OCI-LY7 (cell line): ENCODE measurements at regions not wholly inside any gene's neighbourhood (a gene's known extent, or its start where the extent isn't known, plus 50 kb on each side); places are given as distances from the start of the nearest gene placed in this dataset.

Source experiments
- BruUV-seq: library from RNA; stranded (reverse); fragments of 400-500 nt; replicated peaks from 2 replicates; lab custom pipeline; 2021; lab: Mats Ljungman, UMichigan
- CTCF ChIA-PET: fragments of 300-600 bp; sonication (Branson Sonifier 250); formaldehyde crosslinking; loops from one replicate; lab custom pipeline; 2022; ENCODE audit warnings: antibody characterized with exemption; ENCODE audit not compliant: unreplicated experiment; lab: Charles Lee
- POLR2A ChIA-PET: fragments of 300-600 bp; sonication (Branson Sonifier 250); formaldehyde crosslinking; loops from one replicate; lab custom pipeline; 2022; ENCODE audit warnings: antibody characterized with exemption; lab: Charles Lee
- DNase-seq: peaks from one replicate; pipeline ENCODE4 v3.0.0-alpha.2; 2015; ENCODE audit warnings: low spot score
- H2AFZ ChIP-seq: fragments of 200-600 bp; sonication (generic), shearing (Covaris generic); 2 replicates; pipeline ENCODE4 v1.6.1; 2014; ENCODE audit warnings: mild to moderate bottlenecking, antibody characterized with exemption, low read length, moderate library complexity
- H3K27ac ChIP-seq: fragments of 200-600 bp; sonication (generic); 2 replicates; pipeline ENCODE4 v1.5.1; 2014; ENCODE audit warnings: mixed run types, low read depth, mild to moderate bottlenecking, moderate library complexity, low read length, inconsistent platforms; ENCODE audit not compliant: poor library complexity, severe bottlenecking
- H3K36me3 ChIP-seq: fragments of 200-600 bp; sonication (generic); 2 replicates; pipeline ENCODE4 v1.6.1; 2014; ENCODE audit warnings: mild to moderate bottlenecking, antibody characterized with exemption, low read length, moderate library complexity, mixed read lengths; ENCODE audit not compliant: insufficient read depth
- H3K4me1 ChIP-seq: fragments of 200-600 bp; sonication (generic); 2 replicates; pipeline ENCODE4 v1.5.1; 2014; ENCODE audit warnings: mild to moderate bottlenecking, low read length; ENCODE audit not compliant: insufficient read depth, poor library complexity, severe bottlenecking
- H3K4me2 ChIP-seq: fragments of 200-600 bp; sonication (generic); 2 replicates; pipeline ENCODE4 v1.6.1; 2014; ENCODE audit warnings: mild to moderate bottlenecking, low read length
- H3K4me3 ChIP-seq: fragments of 200-600 bp; sonication (generic); 2 replicates; pipeline ENCODE4 v1.5.1; 2014; ENCODE audit warnings: mild to moderate bottlenecking, low read depth, low read length; ENCODE audit not compliant: poor library complexity, severe bottlenecking
- H3K79me2 ChIP-seq: fragments of 200-600 bp; sonication (generic); 2 replicates; pipeline ENCODE4 v1.6.1; 2016; ENCODE audit warnings: low read depth, mild to moderate bottlenecking, low read length, moderate library complexity, mixed read lengths; ENCODE audit not compliant: insufficient read depth
- H3K9me2 ChIP-seq: fragments of 200-600 bp; sonication (generic); 2 replicates; pipeline ENCODE4 v1.6.1; 2016; ENCODE audit warnings: mild to moderate bottlenecking, low read length, mixed read lengths; ENCODE audit not compliant: insufficient read depth
- H3K9me3 ChIP-seq: fragments of 200-600 bp; sonication (generic); 2 replicates; pipeline ENCODE4 v1.6.1; 2014; ENCODE audit warnings: mild to moderate bottlenecking, mixed run types, low read length, mixed read lengths
- H4K20me1 ChIP-seq: fragments of 200-600 bp; sonication (generic); 2 replicates; pipeline ENCODE4 v1.6.1; 2014; ENCODE audit warnings: mild to moderate bottlenecking, antibody characterized with exemption, low read length, moderate library complexity, mixed read lengths; ENCODE audit not compliant: insufficient read depth
- CTCF ChIP-seq: fragments of 200-600 bp; sonication (generic); conservative IDR thresholded peaks from 2 replicates; pipeline ENCODE4 v1.5.1; 2014; ENCODE audit warnings: mild to moderate bottlenecking, antibody characterized with exemption, low read length, moderate library complexity, mixed read lengths
- EZH2phosphoT487 ChIP-seq: fragments of 200-600 bp; sonication (generic); IDR thresholded peaks from 2 replicates; pipeline ENCODE4 v1.6.1; 2018; ENCODE audit warnings: low read depth, borderline replicate concordance, mild to moderate bottlenecking, mixed run types, antibody characterized with exemption, low read length, moderate library complexity, mixed read lengths
- intact Hi-C: fragments of 100-400 bp; cut with micrococcal nuclease; formaldehyde crosslinking; loops from one replicate; pipeline ENCODE4 v1.10.0; 2022; ENCODE audit not compliant: unreplicated experiment

GRCh38 chr2:239721991-239722759, 303.0 kb downstream of the NDUFA10 start:
- intact Hi-C loops: no loop called here

DNA sequence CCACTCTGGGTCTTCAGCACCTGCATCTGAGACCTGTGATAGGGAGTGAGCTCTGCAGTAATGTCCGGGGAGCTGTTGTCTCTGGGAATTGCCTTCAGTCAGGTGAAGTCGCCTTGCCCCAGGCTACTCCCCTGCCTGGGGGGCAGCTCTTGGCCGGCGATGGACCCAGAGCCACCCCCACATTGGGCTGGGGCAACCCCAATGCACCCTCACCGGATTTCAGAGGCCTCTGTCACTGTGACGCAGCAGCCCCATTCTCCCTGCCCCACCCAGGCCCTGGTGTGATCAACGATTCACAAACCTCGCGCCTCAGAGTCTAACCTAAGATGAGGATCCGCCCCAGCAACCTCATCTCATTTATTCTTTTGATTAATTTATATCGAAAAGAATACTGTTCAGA, 303.6 kb downstream of the NDUFA10 start:
- no peaks in the 10 kb centered on the region for H3K4me1 ChIP-seq
- no peak overlapping the region for H3K4me2 ChIP-seq
- no peak overlapping the region for H3K4me3 ChIP-seq
- BruUV-seq: no TSS peak
- no peak overlapping the region for H3K27ac ChIP-seq
- no peaks in the 10 kb centered on the region for H3K9me2 ChIP-seq
- CTCF ChIA-PET: no interaction called here
- H3K79me2 ChIP-seq: no peaks in the 10 kb centered on the region
- no peaks in the 10 kb centered on the region for H3K36me3 ChIP-seq
- no peaks in the 10 kb centered on the region for H4K20me1 ChIP-seq
- H3K9me3 ChIP-seq: no peaks in the 10 kb centered on the region
- no peak overlapping the region for H2AFZ ChIP-seq
- TF ChIP-seq CTCF (no peak), EZH2phosphoT487 (no peak)
- intact Hi-C loops: no loop called here
- no peak for DNase-seq
- POLR2A ChIA-PET: interaction anchor here (0.7 kb wide), 1 partner anchor 552 kb away, joined by 3 read pairs; no protein-coding TSS in a partner anchor

More at GRCh38 chr2:239721991-239722759, 303.0 kb downstream of the NDUFA10 start:
- no TSS peak for BruUV-seq
- H3K27ac ChIP-seq: no peak overlapping the region
- H3K79me2 ChIP-seq: no peaks in the 10 kb centered on the region
- H2AFZ ChIP-seq: no peak overlapping the region
- no peak for DNase-seq
- ChIA-PET CTCF (no interaction called here), POLR2A (no interaction called here)
- no peak overlapping the region for H3K4me3 ChIP-seq
- no peaks in the 10 kb centered on the region for H3K9me2 ChIP-seq
- H4K20me1 ChIP-seq: no peaks in the 10 kb centered on the region
- TF ChIP-seq EZH2phosphoT487: no peak
- no peak for TF ChIP-seq CTCF
- no peak overlapping the region for H3K4me2 ChIP-seq
- no peaks in the 10 kb centered on the region for H3K9me3 ChIP-seq
- no peaks in the 10 kb centered on the region for H3K4me1 ChIP-seq
- no peaks in the 10 kb centered on the region for H3K36me3 ChIP-seq
